Neural progenitor cell (in vitro differentiated cells): ENCODE measurements at regions not wholly inside any gene's neighbourhood (a gene's known extent, or its start where the extent isn't known, plus 50 kb on each side); places are given as distances from the start of the nearest gene placed in this dataset.

ENCODE experiments used
- CTCF ChIP-seq: fragments of 200-600 bp; sonication (generic); IDR thresholded peaks from 2 replicates; pipeline ENCODE4 v1.5.1; 2017; ENCODE audit warnings: antibody characterized with exemption, mild to moderate bottlenecking
- EZH2 ChIP-seq: fragments of 200-600 bp; sonication (generic); IDR thresholded peaks from 2 replicates; pipeline ENCODE4 v1.6.1; 2017; ENCODE audit warnings: antibody characterized with exemption, mild to moderate bottlenecking, moderate library complexity
- EZH2phosphoT487 ChIP-seq: fragments of 200-600 bp; sonication (generic); IDR thresholded peaks from 2 replicates; pipeline ENCODE4 v1.6.1; 2017; ENCODE audit warnings: antibody characterized with exemption

DNA sequence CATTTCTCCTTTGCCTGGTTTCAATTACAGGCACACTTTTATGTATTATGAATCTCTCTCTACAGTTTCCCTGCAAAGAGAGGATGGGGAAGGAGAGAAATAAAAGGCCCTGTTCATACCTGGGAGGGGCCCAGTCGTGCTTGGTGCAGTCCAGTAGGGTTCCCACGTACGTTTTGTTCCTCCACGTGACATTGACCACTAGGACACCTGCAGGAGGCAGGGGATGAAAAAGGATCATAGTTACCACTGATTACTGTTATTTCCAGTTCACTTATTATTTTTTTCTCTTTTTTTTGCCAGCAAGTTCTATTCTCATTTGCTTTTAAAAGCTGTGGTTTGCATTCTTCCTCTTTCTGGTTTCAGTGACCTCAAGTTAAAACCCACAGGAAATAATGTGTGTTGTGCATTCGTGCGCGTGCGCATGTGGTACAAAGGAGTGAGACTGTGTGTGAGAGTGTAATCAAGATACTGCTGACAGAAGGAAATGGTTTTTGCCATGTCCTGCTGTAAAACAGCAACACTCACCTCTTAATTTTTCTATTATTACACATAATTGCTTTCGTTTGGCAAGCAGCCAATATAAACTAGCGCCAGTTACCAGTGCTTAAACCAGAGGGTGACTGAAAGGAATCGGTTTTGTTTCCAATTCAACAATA, 96.8 kb downstream of the ZNF608 start:
- TF ChIP-seq CTCF, result no peak
- no peak for TF ChIP-seq EZH2
- TF ChIP-seq EZH2phosphoT487, result no peak
